NCI-H1930 (cell line): ENCODE measurements at regions not wholly inside any gene's neighbourhood (a gene's known extent, or its start where the extent isn't known, plus 50 kb on each side); places are given as distances from the start of the nearest gene placed in this dataset.

Experiments used
- DNase-seq, 2 experiments: peaks; one replicate each; lab custom pipeline; 2025; lab: John Stamatoyannopoulos, UW

- DNase-seq, result no peak
These were observed 501.4 kb upstream of the WWC1 start for GRCh38 chr5:167790045-167790444.

- DNase-seq, result no peak
These were observed 500.8 kb upstream of the WWC1 start for GRCh38 chr5:167790462-167791260.

DNA sequence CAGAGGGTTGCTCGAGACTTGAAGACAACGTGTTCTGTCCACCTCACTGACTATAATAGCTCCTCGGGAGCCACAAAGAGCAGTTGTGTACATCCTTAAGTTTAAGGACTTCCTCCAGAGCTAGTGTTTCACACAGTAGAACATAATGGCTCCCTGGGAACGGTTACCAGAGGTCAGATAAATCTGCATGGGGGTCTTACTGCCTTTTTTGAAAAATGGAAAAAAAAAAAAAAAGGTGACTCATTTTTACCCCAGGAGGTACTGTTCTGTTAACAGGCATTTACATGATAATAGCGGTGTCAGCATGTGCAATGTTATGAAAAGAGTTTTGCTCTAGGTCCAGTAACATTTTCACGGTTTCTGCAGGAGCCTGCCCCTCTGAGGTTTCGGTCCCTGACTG is 498.9 kb upstream of the WWC1 start:
- no peak for DNase-seq

- DNase-seq, result no peak
These were observed 497.7 kb upstream of the WWC1 start for GRCh38 chr5:167793700-167794099.

DNA sequence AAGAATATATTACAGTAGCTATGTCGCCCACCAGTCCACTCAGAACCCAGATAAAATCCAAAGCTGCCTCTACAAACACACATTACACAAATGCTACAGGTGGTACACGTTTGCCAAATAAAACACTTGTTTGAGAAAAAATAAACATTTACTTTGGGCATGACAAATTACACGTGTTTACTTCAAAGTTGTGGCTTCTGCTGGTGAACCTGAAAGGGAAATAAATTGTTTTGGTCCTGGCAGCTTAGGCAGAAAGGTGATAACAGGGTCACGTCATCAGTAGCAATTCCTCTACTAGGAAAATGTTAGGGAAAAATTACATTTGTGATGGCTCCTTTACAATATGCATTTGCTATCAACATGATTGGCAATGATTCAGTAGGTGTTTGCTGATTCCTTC is 497.3 kb upstream of the WWC1 start:
- DNase-seq, result no peak

GRCh38 chr5:167796672-167797071 is 494.8 kb upstream of the WWC1 start:
- DNase-seq, result no peak

DNA sequence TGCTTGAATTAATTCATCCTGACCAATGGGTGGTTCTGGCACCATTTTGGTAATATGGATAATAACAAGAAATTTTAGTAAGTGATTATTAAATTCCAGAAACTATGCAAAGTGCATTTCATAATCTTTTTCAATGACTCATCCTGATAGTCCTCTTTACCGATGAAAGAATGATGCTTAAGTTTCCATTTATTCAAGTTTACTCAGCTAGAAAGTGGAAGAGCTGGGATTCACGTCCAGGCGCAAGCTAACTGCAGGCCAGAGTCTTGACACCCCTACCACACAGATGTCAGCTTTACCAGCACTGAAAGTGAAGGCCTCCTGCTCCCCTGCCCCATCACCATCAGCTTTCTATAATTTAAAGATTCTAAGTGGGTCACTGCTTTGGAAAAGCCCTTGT is 493.5 kb upstream of the WWC1 start:
- DNase-seq, result no peak

GRCh38 chr5:167798448-167798847 is 493.0 kb upstream of the WWC1 start:
- DNase-seq, result no peak

- no peak for DNase-seq
These were observed 491.0 kb upstream of the WWC1 start for GRCh38 chr5:167800427-167800826.

- DNase-seq, result no peak
These were observed 489.4 kb upstream of the WWC1 start for GRCh38 chr5:167801999-167802398.

- DNase-seq, result no peak
These were observed 488.6 kb upstream of the WWC1 start for GRCh38 chr5:167802755-167803431.

DNA sequence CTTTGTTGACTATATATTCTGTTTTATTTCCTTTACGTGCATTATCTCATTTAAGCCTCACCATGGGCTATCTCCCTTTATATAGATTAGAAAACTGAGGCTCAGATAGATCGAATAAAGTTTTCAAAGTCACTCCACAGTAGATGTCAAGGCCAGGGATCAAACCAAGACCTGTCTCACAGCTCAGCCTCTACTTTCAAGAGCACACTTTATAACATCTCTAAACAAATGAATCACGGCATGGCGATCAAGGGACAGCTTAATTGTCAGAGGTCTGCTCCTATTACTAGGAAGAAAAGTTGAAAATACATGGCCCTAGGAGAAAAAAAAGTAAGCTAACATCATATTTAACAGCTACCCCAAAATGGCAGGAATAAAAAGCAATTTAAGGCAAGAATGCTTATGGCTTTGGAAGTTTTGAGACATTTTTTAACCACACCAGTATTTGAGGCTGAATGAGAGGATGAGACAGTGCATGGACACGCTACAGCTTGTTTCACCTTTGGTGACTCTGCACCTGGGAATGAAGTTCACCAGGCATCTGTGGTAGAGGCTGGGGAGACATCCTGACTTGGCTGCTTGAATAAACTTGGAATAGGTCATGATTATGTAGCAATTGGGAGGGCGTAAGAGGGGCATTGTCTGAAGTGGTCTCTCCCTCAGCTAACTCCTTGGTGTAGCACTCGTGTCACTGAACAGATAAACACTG is 486.8 kb upstream of the WWC1 start:
- no peak for DNase-seq

DNA sequence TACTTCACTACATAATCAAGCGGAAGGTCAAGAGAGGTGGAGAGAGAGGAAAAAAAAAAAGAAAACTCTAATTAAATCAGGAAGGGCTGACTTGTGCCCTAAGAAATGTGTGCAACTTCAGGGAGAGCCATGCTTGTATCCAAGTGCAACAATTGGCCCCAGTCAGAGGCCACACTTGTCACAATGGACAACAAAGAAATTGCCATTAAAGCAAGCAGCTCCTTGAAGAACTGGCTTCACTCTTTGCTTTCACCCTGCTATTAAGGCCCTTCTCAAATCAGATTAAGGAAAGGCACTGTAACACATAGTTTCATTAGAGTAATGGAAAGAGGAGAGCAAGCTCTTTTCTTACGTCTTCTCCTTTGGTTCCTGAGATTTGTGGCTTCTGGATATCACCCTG is 480.9 kb upstream of the WWC1 start:
- no peak for DNase-seq

GRCh38 chr5:167812871-167813270 is 478.6 kb upstream of the WWC1 start:
- no peak for DNase-seq

DNA sequence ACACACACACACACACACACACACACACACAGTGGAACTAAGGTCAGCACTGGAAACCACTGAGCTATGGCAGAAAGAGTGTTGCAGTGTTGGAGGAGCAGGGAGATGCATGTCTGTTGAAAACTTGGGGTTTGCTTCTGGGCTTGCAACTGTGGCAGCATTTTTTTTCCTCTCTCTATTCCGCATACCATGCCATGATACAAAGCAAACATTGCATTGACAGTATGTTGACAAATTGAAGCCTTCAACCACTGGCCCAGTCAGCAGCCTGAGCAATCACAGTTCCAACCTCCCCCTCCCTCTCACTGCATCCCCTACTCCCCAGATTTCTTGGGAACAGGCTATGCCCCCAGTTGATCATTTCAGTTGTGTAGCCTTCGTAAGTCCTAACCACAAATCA is 478.1 kb upstream of the WWC1 start:
- DNase-seq, result no peak

- DNase-seq, result no peak
These were observed 477.4 kb upstream of the WWC1 start for GRCh38 chr5:167814040-167814439.

DNA sequence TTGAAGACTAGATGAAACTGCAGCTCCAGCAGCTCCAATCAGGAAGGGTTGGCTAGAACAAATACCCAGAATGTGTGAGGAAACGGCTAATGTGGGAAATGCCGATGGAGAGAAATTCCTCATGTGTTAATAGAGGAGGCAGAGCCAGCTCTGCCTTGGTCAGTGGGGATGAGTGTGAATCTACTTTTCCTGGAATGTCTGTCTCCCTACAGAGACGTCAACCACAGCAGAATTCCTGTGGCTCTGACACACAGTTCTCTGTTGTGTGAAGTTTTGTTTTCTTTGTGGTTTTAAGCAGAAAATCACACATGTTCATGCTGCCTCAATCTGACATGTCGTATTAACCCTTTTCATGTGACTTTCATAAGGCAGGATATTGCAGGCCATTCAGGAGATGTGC is 476.6 kb upstream of the WWC1 start:
- DNase-seq, result no peak

DNA sequence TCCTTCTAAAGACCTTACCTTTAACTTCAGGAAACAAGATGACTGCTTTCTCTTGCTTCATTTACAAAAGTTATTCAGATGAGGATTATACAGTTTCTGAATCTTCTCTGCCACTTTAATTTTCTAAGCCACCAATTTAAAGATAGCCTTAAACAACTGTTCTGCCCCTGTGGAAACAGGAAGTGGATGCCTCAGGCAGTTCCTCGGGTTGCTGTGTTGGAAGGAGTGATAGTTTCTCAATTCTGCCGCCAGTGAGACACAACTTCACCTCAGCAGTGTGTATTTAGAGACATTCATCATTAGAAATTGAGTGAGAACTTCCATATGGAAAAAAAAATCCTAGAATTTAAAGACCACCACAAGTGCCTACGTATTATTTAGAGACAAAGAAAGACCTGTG is 475.1 kb upstream of the WWC1 start:
- DNase-seq, result no peak

GRCh38 chr5:167816864-167817263 is 474.6 kb upstream of the WWC1 start:
- no peak for DNase-seq

GRCh38 chr5:167819406-167819805 is 472.0 kb upstream of the WWC1 start:
- DNase-seq, result no peak

DNA sequence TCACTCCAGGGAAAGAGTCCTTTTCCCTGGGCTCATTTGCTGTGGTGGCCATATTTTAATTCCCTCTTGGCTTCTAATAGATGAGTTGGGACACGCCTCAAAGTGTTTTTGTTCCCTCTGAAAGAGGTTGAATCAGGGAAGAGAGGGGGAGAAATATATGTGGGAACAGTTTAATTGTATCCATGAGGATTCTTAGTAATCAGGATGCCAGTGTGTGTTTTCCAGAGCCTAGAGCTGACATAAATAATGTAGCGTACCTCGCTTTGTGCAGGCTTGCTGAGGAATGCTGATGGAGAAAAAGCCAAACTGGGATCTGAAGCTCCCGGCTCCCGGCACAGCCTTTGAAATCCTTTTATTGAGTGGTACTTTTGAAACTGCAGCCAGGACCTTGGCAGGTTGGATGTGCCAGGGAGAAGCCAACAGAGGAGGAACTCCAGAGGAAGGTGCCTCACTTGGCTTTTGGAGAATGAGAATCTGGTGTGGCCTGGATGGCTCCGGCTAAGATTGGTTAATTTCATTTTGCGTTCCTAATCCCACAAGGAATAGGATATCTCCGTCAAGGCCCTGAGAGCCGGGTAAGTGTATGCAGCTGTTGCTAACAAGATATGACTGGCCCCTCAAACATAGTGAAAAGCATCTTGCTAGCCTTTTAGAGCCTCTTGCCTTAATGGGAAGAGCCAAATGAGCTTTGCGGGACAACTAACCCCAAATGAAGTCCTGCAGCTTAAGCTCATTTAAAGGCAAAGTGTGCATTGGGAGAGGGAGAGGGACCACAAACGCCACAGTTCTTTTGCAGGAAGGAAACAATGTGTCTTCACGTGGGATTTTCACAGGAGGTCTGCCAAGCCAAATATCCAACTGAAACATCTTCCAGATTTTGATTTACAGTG is 471.1 kb upstream of the WWC1 start:
- DNase-seq, result no peak

DNA sequence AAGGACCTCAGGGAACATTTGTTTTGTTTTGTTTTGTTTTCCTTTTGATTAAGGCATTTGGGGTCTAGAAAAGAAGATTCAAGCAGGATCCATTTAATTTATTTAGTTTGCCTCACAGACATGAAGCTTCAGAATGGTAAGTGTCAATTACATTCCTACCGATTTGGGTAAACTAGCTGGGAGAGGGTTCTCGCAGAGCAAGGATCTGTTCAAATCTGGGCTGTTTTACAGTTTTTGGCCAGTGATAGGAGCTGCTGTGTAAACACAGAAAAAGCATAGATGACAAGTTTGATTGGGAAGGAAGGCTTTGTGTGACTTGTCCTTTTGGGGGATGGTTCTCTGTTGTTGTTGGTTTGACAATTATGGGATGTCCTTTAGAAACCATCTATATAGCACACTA is 470.3 kb upstream of the WWC1 start:
- DNase-seq, result no peak
